GM23338 (cell line): ENCODE measurements at regions not wholly inside any gene's neighbourhood (a gene's known extent, or its start where the extent isn't known, plus 50 kb on each side); places are given as distances from the start of the nearest gene placed in this dataset.

Experiments
- ATAC-seq: fragments of 200-7000 bp; cut with Tn5 transposase; 3 replicates; pipeline ENCODE4 v1.9.1; 2020
- DNase-seq: peaks from one replicate; pipeline ENCODE4 v3.0.0-alpha.2; 2015; ENCODE audit warnings: low spot score
- H2AFZ ChIP-seq: fragments of 200-600 bp; sonication (generic); 2 replicates; pipeline ENCODE4 v1.8.0; 2016; ENCODE audit warnings: antibody characterized with exemption, mild to moderate bottlenecking, moderate library complexity
- H3F3A ChIP-seq: fragments of 200-600 bp; sonication (generic); replicated peaks from 2 replicates; pipeline ENCODE4 v1.8.0; 2017; ENCODE audit warnings: antibody characterized with exemption, mixed run types, low read depth
- H3K27ac ChIP-seq: fragments of 200-600 bp; sonication (generic); 2 replicates; pipeline ENCODE4 v1.6.1; 2016; ENCODE audit warnings: low read depth
- H3K27me3 ChIP-seq: fragments of 200-600 bp; sonication (generic); 2 replicates; pipeline ENCODE4 v1.8.0; 2016; ENCODE audit warnings: mild to moderate bottlenecking, mixed run types, moderate library complexity; ENCODE audit not compliant: insufficient read depth
- H3K36me3 ChIP-seq: fragments of 200-600 bp; sonication (generic); 2 replicates; pipeline ENCODE4 v1.8.0; 2016; ENCODE audit warnings: mild to moderate bottlenecking; ENCODE audit not compliant: insufficient read depth
- H3K4me1 ChIP-seq: fragments of 200-600 bp; sonication (generic); 2 replicates; pipeline ENCODE4 v1.8.0; 2016; ENCODE audit warnings: mild to moderate bottlenecking, moderate library complexity; ENCODE audit not compliant: insufficient read depth
- H3K4me2 ChIP-seq: fragments of 200-600 bp; sonication (generic); 2 replicates; pipeline ENCODE4 v1.7.1; 2017; ENCODE audit warnings: mixed run types
- H3K4me3 ChIP-seq: fragments of 200-600 bp; sonication (generic); 2 replicates; pipeline ENCODE4 v1.6.1; 2016; ENCODE audit warnings: mixed run types
- H3K79me2 ChIP-seq: fragments of 200-600 bp; sonication (generic); replicated peaks from 2 replicates; pipeline ENCODE4 v1.8.0; 2017; ENCODE audit warnings: mild to moderate bottlenecking; ENCODE audit not compliant: insufficient read depth
- H3K9me2 ChIP-seq: fragments of 200-600 bp; sonication (generic); 2 replicates; pipeline ENCODE4 v1.8.0; 2017; ENCODE audit not compliant: insufficient read depth
- H4K20me1 ChIP-seq: fragments of 200-600 bp; sonication (generic); replicated peaks from 2 replicates; pipeline ENCODE4 v1.8.0; 2017; ENCODE audit warnings: mild to moderate bottlenecking; ENCODE audit not compliant: insufficient read depth
- H3K27ac Mint-ChIP-seq: 2 replicates; pipeline ENCODE4 v1.8.0; 2020; ENCODE audit warnings: inconsistent platforms, mild to moderate bottlenecking, moderate library complexity, mixed read lengths
- H3K27me3 Mint-ChIP-seq: 3 replicates; pipeline ENCODE4 v1.8.0; 2022; ENCODE audit warnings: low read depth, mild to moderate bottlenecking, moderate library complexity, mixed read lengths, inconsistent platforms; ENCODE audit not compliant: insufficient read depth, poor library complexity
- H3K36me3 Mint-ChIP-seq: 3 replicates; pipeline ENCODE4 v1.8.0; 2021; ENCODE audit warnings: low read depth, mild to moderate bottlenecking, inconsistent platforms, moderate library complexity, mixed read lengths
- H3K4me1 Mint-ChIP-seq: 3 replicates; pipeline ENCODE4 v1.8.0; 2020; ENCODE audit warnings: mild to moderate bottlenecking, inconsistent platforms, mixed read lengths
- H3K4me3 Mint-ChIP-seq: 3 replicates; pipeline ENCODE4 v1.8.0; 2021; ENCODE audit warnings: moderate library complexity, mild to moderate bottlenecking, inconsistent platforms, mixed read lengths
- H3K9me3 Mint-ChIP-seq: 3 replicates; pipeline ENCODE4 v1.8.0; 2020; ENCODE audit warnings: moderate library complexity, mild to moderate bottlenecking, inconsistent platforms, mixed read lengths
- STAT1 ChIP-seq: IDR thresholded peaks from one replicate; pipeline ENCODE4 v1.6.1; 2016; ENCODE audit warnings: antibody characterized with exemption; ENCODE audit not compliant: unreplicated experiment
- ZNF114 ChIP-seq: fragments of 250-450 bp; sonication (Bioruptor Pico); IDR thresholded peaks from 2 replicates; pipeline ENCODE4 v1.5.0; 2020; ENCODE audit warnings: mild to moderate bottlenecking, moderate library complexity
- ZNF331 ChIP-seq: fragments of 250-450 bp; sonication (Bioruptor Pico); IDR thresholded peaks from 2 replicates; pipeline ENCODE4 v1.5.0; 2020; ENCODE audit warnings: low read depth, mild to moderate bottlenecking, moderate library complexity
- TF ChIP-seq, protein P1 (sequence below): fragments of 250-450 bp; sonication (Bioruptor Pico); IDR thresholded peaks from 2 replicates; pipeline ENCODE4 v1.5.0; 2020; ENCODE audit warnings: mild to moderate bottlenecking, moderate library complexity

DNA sequence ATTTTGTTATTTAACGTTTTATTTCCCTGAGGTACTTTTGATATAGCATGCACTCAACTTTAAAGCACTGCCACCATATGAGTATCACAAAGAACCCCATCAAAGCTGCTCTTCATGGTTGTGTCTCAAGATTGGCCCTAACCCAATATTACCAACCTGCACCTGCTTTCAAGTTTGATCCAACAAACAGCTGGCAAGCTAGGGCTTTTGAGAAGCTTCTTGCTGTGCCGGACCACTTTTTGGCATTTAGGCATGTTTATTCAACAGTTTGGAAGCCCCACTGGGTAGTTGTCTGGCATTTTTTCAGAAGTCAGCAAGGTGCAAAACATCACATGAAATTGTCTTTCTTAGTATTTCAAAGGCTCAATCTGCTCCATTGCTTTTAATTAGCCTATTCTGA is 137.2 kb upstream of the PLEKHA5 start:
- H3K4me1 Mint-ChIP-seq: peaks cover 24% of the 10 kb centered on the region; the same call in 2 of the 3 replicates
- no peaks in the 10 kb centered on the region for H3K9me3 Mint-ChIP-seq
- no peaks in the 10 kb centered on the region for H3K27me3 ChIP-seq

More for the DNA sequence above, 137.2 kb upstream of the PLEKHA5 start:
- Histone ChIP-seq H3K27ac (no peak overlapping the region), H3K4me3 (no peak overlapping the region), H3K79me2 (no peaks in the 10 kb centered on the region), H3F3A (no peaks in the 10 kb centered on the region), H2AFZ (no peak overlapping the region), H3K36me3 (no peaks in the 10 kb centered on the region), H3K4me1 (peaks cover 6% of the 10 kb centered on the region), H3K9me2 (no peaks in the 10 kb centered on the region), H4K20me1 (no peaks in the 10 kb centered on the region), H3K4me2 (no peak overlapping the region)
- Mint-ChIP-seq H3K36me3 (no peaks in the 10 kb centered on the region), H3K4me3 (no peak overlapping the region), H3K27me3 (no peaks in the 10 kb centered on the region), H3K27ac (no peak overlapping the region)
- DNase-seq (no peak), ATAC-seq (no peak)
- TF ChIP-seq ZNF114 (CRISPR knock-in tag) (no peak), STAT1 (no peak), ZNF331 (CRISPR knock-in tag) (no peak)
- TF ChIP-seq, protein P1, sequence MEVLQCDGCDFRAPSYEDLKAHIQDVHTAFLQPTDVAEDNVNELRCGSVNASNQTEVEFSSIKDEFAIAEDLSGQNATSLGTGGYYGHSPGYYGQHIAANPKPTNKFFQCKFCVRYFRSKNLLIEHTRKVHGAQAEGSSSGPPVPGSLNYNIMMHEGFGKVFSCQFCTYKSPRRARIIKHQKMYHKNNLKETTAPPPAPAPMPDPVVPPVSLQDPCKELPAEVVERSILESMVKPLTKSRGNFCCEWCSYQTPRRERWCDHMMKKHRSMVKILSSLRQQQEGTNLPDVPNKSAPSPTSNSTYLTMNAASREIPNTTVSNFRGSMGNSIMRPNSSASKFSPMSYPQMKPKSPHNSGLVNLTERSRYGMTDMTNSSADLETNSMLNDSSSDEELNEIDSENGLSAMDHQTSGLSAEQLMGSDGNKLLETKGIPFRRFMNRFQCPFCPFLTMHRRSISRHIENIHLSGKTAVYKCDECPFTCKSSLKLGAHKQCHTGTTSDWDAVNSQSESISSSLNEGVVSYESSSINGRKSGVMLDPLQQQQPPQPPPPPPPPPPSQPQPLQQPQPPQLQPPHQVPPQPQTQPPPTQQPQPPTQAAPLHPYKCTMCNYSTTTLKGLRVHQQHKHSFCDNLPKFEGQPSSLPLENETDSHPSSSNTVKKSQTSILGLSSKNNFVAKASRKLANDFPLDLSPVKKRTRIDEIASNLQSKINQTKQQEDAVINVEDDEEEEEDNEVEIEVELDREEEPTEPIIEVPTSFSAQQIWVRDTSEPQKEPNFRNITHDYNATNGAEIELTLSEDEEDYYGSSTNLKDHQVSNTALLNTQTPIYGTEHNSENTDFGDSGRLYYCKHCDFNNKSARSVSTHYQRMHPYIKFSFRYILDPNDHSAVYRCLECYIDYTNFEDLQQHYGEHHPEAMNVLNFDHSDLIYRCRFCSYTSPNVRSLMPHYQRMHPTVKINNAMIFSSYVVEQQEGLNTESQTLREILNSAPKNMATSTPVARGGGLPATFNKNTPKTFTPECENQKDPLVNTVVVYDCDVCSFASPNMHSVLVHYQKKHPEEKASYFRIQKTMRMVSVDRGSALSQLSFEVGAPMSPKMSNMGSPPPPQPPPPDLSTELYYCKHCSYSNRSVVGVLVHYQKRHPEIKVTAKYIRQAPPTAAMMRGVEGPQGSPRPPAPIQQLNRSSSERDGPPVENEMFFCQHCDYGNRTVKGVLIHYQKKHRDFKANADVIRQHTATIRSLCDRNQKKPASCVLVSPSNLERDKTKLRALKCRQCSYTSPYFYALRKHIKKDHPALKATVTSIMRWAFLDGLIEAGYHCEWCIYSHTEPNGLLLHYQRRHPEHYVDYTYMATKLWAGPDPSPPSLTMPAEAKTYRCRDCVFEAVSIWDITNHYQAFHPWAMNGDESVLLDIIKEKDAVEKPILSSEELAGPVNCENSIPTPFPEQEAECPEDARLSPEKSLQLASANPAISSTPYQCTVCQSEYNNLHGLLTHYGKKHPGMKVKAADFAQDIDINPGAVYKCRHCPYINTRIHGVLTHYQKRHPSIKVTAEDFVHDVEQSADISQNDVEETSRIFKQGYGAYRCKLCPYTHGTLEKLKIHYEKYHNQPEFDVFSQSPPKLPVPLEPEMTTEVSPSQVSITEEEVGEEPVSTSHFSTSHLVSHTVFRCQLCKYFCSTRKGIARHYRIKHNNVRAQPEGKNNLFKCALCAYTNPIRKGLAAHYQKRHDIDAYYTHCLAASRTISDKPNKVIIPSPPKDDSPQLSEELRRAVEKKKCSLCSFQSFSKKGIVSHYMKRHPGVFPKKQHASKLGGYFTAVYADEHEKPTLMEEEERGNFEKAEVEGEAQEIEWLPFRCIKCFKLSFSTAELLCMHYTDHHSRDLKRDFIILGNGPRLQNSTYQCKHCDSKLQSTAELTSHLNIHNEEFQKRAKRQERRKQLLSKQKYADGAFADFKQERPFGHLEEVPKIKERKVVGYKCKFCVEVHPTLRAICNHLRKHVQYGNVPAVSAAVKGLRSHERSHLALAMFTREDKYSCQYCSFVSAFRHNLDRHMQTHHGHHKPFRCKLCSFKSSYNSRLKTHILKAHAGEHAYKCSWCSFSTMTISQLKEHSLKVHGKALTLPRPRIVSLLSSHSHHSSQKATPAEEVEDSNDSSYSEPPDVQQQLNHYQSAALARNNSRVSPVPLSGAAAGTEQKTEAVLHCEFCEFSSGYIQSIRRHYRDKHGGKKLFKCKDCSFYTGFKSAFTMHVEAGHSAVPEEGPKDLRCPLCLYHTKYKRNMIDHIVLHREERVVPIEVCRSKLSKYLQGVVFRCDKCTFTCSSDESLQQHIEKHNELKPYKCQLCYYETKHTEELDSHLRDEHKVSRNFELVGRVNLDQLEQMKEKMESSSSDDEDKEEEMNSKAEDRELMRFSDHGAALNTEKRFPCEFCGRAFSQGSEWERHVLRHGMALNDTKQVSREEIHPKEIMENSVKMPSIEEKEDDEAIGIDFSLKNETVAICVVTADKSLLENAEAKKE: no peak
